ENCODE measurements at regions not wholly inside any gene's neighbourhood (a gene's known extent, or its start where the extent isn't known, plus 50 kb on each side); places are given as distances from the start of the nearest gene placed in this dataset.
A peak's percentile ranks its signal among the peaks of the same experiment; 100 is the strongest.

DNA sequence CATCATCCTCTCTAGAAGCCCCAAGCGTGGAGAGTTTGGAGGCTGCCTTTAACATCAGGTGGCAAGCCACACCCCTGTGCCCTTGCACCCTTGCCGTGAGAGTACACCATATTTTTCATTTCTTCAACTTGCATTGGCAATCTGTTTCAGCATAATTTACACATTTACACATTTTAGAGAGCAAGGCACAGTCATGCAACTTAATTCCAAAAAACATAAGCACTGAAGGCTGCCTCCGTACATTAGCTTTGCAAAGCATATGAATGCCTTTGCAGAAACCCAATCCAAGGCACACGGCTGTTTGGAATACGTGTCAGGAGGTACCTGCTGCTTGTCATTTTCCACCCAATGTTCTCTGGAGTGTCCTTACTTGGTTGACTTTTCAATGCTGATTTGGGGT, 833.1 kb downstream of the VRK1 start:
- TF ChIP-seq TAF1 (IDR thresholded peaks at IDR 0.05; ENCODE audit: low read depth) = no peak
- no peak for TF ChIP-seq POLR2AphosphoS5 (IDR thresholded peaks at IDR 0.05)
- TF ChIP-seq, protein P1, sequence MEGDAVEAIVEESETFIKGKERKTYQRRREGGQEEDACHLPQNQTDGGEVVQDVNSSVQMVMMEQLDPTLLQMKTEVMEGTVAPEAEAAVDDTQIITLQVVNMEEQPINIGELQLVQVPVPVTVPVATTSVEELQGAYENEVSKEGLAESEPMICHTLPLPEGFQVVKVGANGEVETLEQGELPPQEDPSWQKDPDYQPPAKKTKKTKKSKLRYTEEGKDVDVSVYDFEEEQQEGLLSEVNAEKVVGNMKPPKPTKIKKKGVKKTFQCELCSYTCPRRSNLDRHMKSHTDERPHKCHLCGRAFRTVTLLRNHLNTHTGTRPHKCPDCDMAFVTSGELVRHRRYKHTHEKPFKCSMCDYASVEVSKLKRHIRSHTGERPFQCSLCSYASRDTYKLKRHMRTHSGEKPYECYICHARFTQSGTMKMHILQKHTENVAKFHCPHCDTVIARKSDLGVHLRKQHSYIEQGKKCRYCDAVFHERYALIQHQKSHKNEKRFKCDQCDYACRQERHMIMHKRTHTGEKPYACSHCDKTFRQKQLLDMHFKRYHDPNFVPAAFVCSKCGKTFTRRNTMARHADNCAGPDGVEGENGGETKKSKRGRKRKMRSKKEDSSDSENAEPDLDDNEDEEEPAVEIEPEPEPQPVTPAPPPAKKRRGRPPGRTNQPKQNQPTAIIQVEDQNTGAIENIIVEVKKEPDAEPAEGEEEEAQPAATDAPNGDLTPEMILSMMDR (IDR thresholded peaks at IDR 0.05; ENCODE audit: poor library complexity, severe bottlenecking) = no peak
- TF ChIP-seq SMC3 (conservative IDR thresholded peaks at IDR 0.05; ENCODE audit: poor library complexity) = no peak
- TF ChIP-seq RAD21 (conservative IDR thresholded peaks at IDR 0.05) = no peak
- TF ChIP-seq, protein P2, sequence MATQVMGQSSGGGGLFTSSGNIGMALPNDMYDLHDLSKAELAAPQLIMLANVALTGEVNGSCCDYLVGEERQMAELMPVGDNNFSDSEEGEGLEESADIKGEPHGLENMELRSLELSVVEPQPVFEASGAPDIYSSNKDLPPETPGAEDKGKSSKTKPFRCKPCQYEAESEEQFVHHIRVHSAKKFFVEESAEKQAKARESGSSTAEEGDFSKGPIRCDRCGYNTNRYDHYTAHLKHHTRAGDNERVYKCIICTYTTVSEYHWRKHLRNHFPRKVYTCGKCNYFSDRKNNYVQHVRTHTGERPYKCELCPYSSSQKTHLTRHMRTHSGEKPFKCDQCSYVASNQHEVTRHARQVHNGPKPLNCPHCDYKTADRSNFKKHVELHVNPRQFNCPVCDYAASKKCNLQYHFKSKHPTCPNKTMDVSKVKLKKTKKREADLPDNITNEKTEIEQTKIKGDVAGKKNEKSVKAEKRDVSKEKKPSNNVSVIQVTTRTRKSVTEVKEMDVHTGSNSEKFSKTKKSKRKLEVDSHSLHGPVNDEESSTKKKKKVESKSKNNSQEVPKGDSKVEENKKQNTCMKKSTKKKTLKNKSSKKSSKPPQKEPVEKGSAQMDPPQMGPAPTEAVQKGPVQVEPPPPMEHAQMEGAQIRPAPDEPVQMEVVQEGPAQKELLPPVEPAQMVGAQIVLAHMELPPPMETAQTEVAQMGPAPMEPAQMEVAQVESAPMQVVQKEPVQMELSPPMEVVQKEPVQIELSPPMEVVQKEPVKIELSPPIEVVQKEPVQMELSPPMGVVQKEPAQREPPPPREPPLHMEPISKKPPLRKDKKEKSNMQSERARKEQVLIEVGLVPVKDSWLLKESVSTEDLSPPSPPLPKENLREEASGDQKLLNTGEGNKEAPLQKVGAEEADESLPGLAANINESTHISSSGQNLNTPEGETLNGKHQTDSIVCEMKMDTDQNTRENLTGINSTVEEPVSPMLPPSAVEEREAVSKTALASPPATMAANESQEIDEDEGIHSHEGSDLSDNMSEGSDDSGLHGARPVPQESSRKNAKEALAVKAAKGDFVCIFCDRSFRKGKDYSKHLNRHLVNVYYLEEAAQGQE (IDR thresholded peaks at IDR 0.05; ENCODE audit: borderline replicate concordance) = no peak
- TF ChIP-seq EZH2 (IDR thresholded peaks at IDR 0.05; ENCODE audit: borderline replicate concordance, insufficient read depth, low read length, poor library complexity, severe bottlenecking) = no peak
- TF ChIP-seq MXI1 (conservative IDR thresholded peaks at IDR 0.05; ENCODE audit: poor library complexity, severe bottlenecking) = no peak
- TF ChIP-seq EP300 (conservative IDR thresholded peaks at IDR 0.05; ENCODE audit: poor library complexity, severe bottlenecking) = no peak
- Histone ChIP-seq H3K27me3 (ENCODE audit: insufficient read depth, low read depth, low read length) (no peaks in the 10 kb centered on the region), H3K4me2 (ENCODE audit: low read length) (no peak overlapping the region), H3K79me2 (replicated peaks; ENCODE audit: insufficient read depth, low read length) (no peaks in the 10 kb centered on the region), H3F3A (ENCODE audit: insufficient read depth, low read length, poor library complexity, severe bottlenecking) (no peaks in the 10 kb centered on the region), H3K36me3 (ENCODE audit: insufficient read depth, low read length) (no peaks in the 10 kb centered on the region), H3K9ac (ENCODE audit: low read length) (no peak overlapping the region), H3K4me3 (ENCODE audit: low read length) (no peak overlapping the region), H4K20me1 (ENCODE audit: insufficient read depth) (no peaks in the 10 kb centered on the region), H2AFZ (ENCODE audit: low read depth, low read length) (no peak overlapping the region), H3K27ac (ENCODE audit: low read length) (no peak overlapping the region), H3K9me3 (ENCODE audit: low read length) (no peaks in the 10 kb centered on the region), H3K9me2 (ENCODE audit: insufficient read depth, low read length) (no peaks in the 10 kb centered on the region)

DNA sequence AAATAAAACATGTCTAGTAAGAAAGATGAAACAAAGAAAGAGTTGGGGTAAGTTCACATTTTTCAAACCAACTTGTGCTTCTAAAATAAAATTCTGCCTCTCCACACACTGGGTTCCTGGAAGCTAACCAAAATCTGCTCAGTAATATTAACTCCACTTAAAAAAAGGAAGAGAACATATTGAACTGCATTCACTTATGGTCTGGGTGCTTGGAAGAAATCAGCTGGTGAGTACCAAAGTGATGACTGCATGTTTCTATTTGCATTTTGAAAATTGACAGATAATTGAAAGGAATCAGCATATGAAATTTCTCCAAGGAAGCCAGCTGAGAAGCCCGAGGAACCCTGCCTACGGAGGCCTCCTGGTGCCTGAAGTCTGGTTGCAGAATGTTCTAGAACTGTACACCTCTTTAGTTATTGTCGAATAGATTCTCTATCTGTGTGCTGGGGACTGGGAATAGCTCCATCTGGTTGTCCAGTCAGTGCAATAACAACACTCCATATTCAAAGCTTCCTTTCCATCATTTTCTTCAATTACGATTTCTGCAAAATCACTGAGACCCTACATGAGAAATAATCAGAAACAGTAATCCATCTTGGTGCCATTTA, 836.1 kb downstream of the VRK1 start:
- Histone ChIP-seq H3K79me2 (replicated peaks; ENCODE audit: insufficient read depth, low read length) (no peaks in the 10 kb centered on the region), H3K27me3 (ENCODE audit: insufficient read depth, low read depth, low read length) (no peaks in the 10 kb centered on the region), H3F3A (ENCODE audit: insufficient read depth, low read length, poor library complexity, severe bottlenecking) (no peaks in the 10 kb centered on the region), H4K20me1 (ENCODE audit: insufficient read depth) (no peaks in the 10 kb centered on the region), H3K4me3 (ENCODE audit: low read length) (no peak overlapping the region), H3K9me2 (ENCODE audit: insufficient read depth, low read length) (no peaks in the 10 kb centered on the region), H3K4me2 (ENCODE audit: low read length) (no peak overlapping the region), H3K36me3 (ENCODE audit: insufficient read depth, low read length) (no peaks in the 10 kb centered on the region), H3K27ac (ENCODE audit: low read length) (no peak overlapping the region), H2AFZ (ENCODE audit: low read depth, low read length) (no peak overlapping the region), H3K9me3 (ENCODE audit: low read length) (no peaks in the 10 kb centered on the region), H3K9ac (ENCODE audit: low read length) (no peak overlapping the region)
- TF ChIP-seq TAF1 (IDR thresholded peaks at IDR 0.05; ENCODE audit: low read depth) (no peak), SMC3 (conservative IDR thresholded peaks at IDR 0.05; ENCODE audit: poor library complexity) (peak; percentile 23), POLR2AphosphoS5 (IDR thresholded peaks at IDR 0.05) (no peak), MXI1 (conservative IDR thresholded peaks at IDR 0.05; ENCODE audit: poor library complexity, severe bottlenecking) (no peak)
- TF ChIP-seq, protein P1 (IDR thresholded peaks at IDR 0.05; ENCODE audit: poor library complexity, severe bottlenecking) = no peak

Data from neural cell (in vitro differentiated cells).